ENCODE measurements at regions not wholly inside any gene's neighbourhood (a gene's known extent, or its start where the extent isn't known, plus 50 kb on each side); places are given as distances from the start of the nearest gene placed in this dataset.
"Not testable (repeated sequence)": the region's sequence is repeated elsewhere in the genome, so short reads cannot be mapped to it uniquely, and the experiment has no call there.

- DNase-seq (no peak), ATAC-seq (ENCODE audit: poor library complexity) (no peak)
- intact Hi-C loops (cut with DNase I): no loop called here
Observed at GRCh38 chr6:164942271-164942670, 367.1 kb downstream of the C6orf118 start.

- ATAC-seq (ENCODE audit: poor library complexity); DNase-seq; intact Hi-C loops (cut with DNase I): not testable (repeated sequence)
Observed at GRCh38 chr6:164933238-164933794, 376.1 kb downstream of the C6orf118 start.

DNA sequence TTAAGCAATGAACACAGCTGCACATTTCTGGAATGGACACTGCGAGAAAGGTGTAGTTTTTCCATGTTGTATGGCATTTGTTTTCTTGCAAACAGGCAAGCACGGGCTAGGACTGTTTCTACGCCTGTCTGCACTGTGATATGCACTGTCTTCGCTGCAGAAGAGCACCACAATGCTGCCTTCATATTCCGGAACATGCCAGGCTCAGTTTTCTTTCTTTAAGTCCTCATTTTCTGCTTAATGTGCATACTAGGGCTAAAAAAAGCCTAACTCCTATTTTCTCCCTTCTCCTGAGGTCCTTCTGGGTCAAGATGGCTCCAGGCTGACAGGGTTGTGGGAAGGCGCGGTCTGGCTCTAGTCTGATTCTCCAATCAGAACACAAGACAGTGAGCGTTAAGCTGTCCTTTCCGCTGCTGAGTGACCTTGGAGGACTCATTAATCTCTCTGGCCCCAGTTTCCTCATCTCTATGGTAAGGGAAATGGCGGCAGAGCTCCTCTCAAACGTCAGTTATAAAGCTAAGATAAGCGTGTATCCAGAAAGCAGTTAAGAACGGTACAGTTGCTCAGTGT, 379.9 kb downstream of the C6orf118 start:
- no peak for DNase-seq
- ATAC-seq (ENCODE audit: poor library complexity): no peak
- intact Hi-C loops (cut with DNase I): no loop called here

DNA sequence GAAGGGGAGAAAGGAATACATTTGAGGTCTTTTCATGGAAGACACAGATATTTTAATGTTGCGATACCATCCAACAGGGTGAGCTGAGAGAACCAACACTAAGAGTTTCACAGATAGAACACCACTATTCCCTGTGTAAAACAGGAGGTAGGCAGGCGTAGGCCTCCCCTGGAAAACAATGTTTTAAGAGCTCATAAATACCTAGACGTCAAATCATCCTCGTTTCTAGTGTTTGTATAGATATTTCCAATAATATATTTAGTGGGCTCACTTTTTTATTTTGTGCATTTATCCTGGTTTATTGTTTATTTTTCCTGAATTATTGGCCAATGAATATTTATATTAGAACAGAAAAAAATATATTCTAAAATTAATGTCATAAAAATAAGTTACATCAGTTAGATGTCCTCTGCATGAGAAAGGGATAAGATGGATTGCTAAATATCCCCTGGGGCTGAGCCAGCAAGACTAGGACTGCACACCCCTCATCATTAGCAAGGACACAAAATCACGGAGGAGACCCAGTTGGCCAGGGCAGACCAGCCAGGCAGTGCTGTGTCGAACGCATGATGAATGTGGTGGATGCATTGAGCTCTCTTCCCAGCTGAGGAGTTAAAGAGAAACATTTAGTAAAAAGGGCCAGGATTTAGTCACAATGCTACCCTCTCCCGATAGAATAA, 380.5 kb downstream of the C6orf118 start:
- DNase-seq: no peak
- ATAC-seq (ENCODE audit: poor library complexity): no peak
- intact Hi-C loops (cut with DNase I): no loop called here

GRCh38 chr6:164928057-164928727, 381.2 kb downstream of the C6orf118 start:
- no peak for ATAC-seq (ENCODE audit: poor library complexity)
- no peak for DNase-seq
- intact Hi-C loops (cut with DNase I): no loop called here

GRCh38 chr6:164927288-164928056, 381.9 kb downstream of the C6orf118 start:
- DNase-seq (peak; percentile 78), ATAC-seq (ENCODE audit: poor library complexity) (peak; percentile 98)
- intact Hi-C loops (cut with DNase I): no loop called here

DNA sequence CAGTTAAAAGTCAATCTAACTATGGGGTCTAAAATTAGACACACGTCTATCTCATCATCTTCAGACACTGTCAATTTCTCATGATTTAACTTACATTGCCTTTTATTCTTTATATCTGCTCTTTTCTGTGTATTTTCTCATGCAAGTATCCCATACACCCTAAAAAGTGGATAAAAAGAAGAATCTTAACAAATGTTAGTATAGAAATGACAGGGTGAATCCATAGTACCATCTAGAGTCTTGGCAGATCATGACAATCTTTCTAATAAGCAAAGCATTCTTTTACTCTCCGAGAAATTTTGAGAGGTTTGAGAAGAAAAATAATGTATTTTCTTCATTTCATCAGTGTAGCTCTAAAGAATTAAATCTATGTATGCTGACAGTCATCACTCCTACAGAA, 382.7 kb downstream of the C6orf118 start:
- DNase-seq (no peak), ATAC-seq (ENCODE audit: poor library complexity) (no peak)
- intact Hi-C loops (cut with DNase I): no loop called here

- DNase-seq (no peak), ATAC-seq (ENCODE audit: poor library complexity) (no peak)
- intact Hi-C loops (cut with DNase I): no loop called here
Observed at GRCh38 chr6:164925681-164926530, 383.5 kb downstream of the C6orf118 start.

- ATAC-seq (ENCODE audit: poor library complexity) (no peak), DNase-seq (no peak)
- intact Hi-C loops (cut with DNase I): no loop called here
Observed at GRCh38 chr6:164924674-164925073, 384.7 kb downstream of the C6orf118 start.

DNA sequence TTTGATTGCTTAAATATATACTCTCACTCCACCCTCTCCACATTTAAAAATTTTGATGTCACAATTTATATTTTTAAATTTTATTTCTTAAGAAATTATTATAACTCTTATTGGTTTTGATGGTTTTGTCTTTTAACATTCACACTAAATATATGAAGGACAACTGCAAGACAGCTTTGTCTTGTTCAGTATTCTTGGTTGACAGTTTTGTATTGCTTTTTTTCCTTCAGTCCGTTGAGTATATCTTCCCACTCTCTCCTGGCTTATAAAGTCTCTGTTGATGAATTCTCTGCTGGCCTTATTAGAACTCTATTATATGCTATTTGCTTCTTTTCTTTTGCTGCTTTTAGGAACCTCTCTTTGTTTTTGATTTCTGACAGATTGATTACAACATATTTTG, 392.2 kb downstream of the C6orf118 start:
- ATAC-seq (ENCODE audit: poor library complexity) (no peak), DNase-seq (no peak)
- intact Hi-C loops (cut with DNase I): no loop called here

- intact Hi-C loops (cut with DNase I): no loop called here
- ATAC-seq (ENCODE audit: poor library complexity) (no peak), DNase-seq (no peak)
Observed at GRCh38 chr6:164916087-164916486, 393.3 kb downstream of the C6orf118 start.

GRCh38 chr6:164911873-164912580, 397.4 kb downstream of the C6orf118 start:
- intact Hi-C loops (cut with DNase I): no loop called here
- DNase-seq (no peak), ATAC-seq (ENCODE audit: poor library complexity) (peak; percentile 68)

DNA sequence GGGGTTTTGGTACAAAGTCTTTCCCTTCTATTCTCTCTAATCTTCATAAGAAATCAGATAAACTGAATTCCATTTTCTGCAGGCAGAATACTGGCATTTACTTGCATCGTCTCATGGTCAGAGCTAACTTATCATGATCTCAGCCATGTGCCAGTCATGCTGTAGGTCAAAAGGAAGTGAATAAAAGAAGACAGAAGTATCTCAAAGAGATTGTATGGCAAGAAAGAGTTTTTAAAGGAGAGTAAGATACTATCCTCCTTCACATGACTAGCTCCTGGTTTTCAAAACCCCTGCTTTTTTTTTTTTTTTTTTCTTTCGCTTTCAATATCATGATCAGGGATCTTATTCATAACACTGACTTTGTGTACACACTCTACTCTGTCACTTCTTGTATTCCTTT, 398.3 kb downstream of the C6orf118 start:
- ATAC-seq (ENCODE audit: poor library complexity): no peak
- no peak for DNase-seq
- intact Hi-C loops (cut with DNase I): no loop called here

DNA sequence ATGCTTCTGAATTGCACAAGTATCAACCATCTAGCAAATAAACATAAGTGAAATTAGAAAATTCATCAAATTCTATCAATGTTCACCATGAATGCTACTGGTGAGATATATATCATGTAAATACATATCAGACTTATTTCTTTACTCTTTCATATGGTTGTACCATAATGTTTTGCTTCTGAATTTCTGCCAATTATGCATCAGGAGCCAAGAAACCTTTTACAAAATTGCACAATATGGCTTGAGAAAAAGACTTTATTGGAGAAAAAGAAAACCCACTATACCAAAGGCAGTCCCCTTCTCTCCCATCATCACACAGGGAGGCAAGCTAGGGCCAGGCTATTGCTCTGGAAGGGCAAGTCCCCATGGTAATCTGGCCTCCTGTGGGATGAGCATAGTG, 402.6 kb downstream of the C6orf118 start:
- DNase-seq: no peak
- intact Hi-C loops (cut with DNase I): no loop called here
- no peak for ATAC-seq (ENCODE audit: poor library complexity)

GRCh38 chr6:164905311-164905710, 404.1 kb downstream of the C6orf118 start:
- no peak for DNase-seq
- no peak for ATAC-seq (ENCODE audit: poor library complexity)
- intact Hi-C loops (cut with DNase I): no loop called here

- ATAC-seq (ENCODE audit: poor library complexity) (no peak), DNase-seq (no peak)
- intact Hi-C loops (cut with DNase I): no loop called here
Observed at GRCh38 chr6:164898412-164898811, 411.0 kb downstream of the C6orf118 start.

DNA sequence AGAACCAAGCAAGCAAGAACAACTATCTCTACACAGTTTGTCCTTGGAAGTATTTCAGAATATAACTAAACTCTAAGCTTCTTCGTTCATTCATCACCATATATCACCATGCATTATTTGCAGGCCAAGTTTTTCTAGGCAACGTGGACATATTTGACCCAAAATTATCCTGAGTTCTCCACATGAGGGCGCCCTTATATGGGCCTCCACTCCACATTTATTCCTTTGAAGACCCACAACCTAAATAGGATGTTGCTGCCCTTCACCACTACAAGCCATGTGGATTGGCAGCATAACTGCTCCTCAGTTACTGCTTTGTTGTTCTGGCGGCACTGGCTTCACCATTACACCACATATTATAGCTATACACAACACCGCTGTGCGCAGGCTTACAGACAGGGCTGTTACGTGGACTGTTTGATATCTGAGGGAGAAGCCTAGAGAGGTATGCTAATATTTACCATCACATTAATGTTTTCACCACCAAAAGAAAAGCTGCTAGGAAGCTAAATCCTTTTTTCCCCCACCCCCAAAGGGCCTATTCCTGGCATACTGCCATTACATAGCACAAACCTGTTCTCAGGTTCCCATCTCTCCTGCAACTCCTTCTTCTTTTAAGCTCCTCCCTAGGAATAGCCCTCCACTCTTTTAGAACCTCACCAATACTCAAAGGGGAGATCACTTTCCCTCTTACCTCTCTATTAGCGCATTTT, 411.7 kb downstream of the C6orf118 start:
- ATAC-seq (ENCODE audit: poor library complexity) (no peak), DNase-seq (no peak)
- intact Hi-C loops (cut with DNase I): no loop called here
